HG02973 (cell line): ENCODE measurements at regions not wholly inside any gene's neighbourhood (a gene's known extent, or its start where the extent isn't known, plus 50 kb on each side); places are given as distances from the start of the nearest gene placed in this dataset.

Experiments
- ATAC-seq: cut with Tn5 transposase; IDR thresholded peaks from one replicate; pipeline ENCODE4 v1.9.1; 2021; ENCODE audit warnings: moderate library complexity; ENCODE audit not compliant: unreplicated experiment

- no peak for ATAC-seq
These were observed 186.9 kb upstream of the TUT7 start for GRCh38 chr9:86541014-86541570.

- no peak for ATAC-seq
These were observed 181.3 kb upstream of the TUT7 start for GRCh38 chr9:86535406-86535915.

- no peak for ATAC-seq
These were observed 180.5 kb upstream of the TUT7 start for GRCh38 chr9:86534572-86535258.

- ATAC-seq: no peak
These were observed 177.9 kb upstream of the TUT7 start for GRCh38 chr9:86531971-86532640.

GRCh38 chr9:86531273-86531970 lies 177.2 kb upstream of the TUT7 start:
- ATAC-seq: no peak

- ATAC-seq: no peak
These were observed 175.5 kb upstream of the TUT7 start for GRCh38 chr9:86529496-86530275.

GRCh38 chr9:86526021-86526420 lies 171.8 kb upstream of the TUT7 start:
- ATAC-seq: no peak

GRCh38 chr9:86525182-86525581 lies 171.0 kb upstream of the TUT7 start:
- no peak for ATAC-seq

GRCh38 chr9:86521977-86522376 lies 167.8 kb upstream of the TUT7 start:
- ATAC-seq: no peak

GRCh38 chr9:86521322-86521721 lies 167.1 kb upstream of the TUT7 start:
- ATAC-seq: no peak

GRCh38 chr9:86519066-86519615 lies 164.9 kb upstream of the TUT7 start:
- no peak for ATAC-seq

GRCh38 chr9:86517475-86517874 lies 163.3 kb upstream of the TUT7 start:
- ATAC-seq: no peak

- no peak for ATAC-seq
These were observed 162.4 kb upstream of the TUT7 start for GRCh38 chr9:86516564-86516963.

- ATAC-seq: no peak
These were observed 161.0 kb upstream of the TUT7 start for GRCh38 chr9:86515221-86515620.

- no peak for ATAC-seq
These were observed 159.2 kb upstream of the TUT7 start for GRCh38 chr9:86513429-86513828.

GRCh38 chr9:86512929-86513328 lies 158.7 kb upstream of the TUT7 start:
- ATAC-seq: no peak

GRCh38 chr9:86511614-86512360 lies 157.6 kb upstream of the TUT7 start:
- ATAC-seq: no peak

GRCh38 chr9:86508208-86508903 lies 154.1 kb upstream of the TUT7 start:
- peak; percentile 60 for ATAC-seq

- no peak for ATAC-seq
These were observed 153.0 kb upstream of the TUT7 start for GRCh38 chr9:86507212-86507630.
